Sigmoid colon (tissue), 4 donors: ENCODE measurements at regions not wholly inside any gene's neighbourhood (a gene's known extent, or its start where the extent isn't known, plus 50 kb on each side); places are given as distances from the start of the nearest gene placed in this dataset.

Experiments
- EP300 ChIP-seq, 4 donors: sonication (generic); formaldehyde crosslinking; IDR thresholded peaks; one replicate each; pipeline ENCODE4 v1.6.1; 2017; ENCODE audit warnings: antibody characterized with exemption in 4 of 4
- POLR2A ChIP-seq, 2 donors: fragments of 450-650 bp; IDR thresholded peaks; one replicate each; pipeline ENCODE4 v1.6.1; 2016; ENCODE audit warnings: antibody characterized with exemption in 2 of 2, mild to moderate bottlenecking in 2 of 2, moderate library complexity in 2 of 2
- POLR2AphosphoS5 ChIP-seq, 4 donors: sonication (generic); formaldehyde crosslinking; IDR thresholded peaks; one replicate each; pipeline ENCODE4 v1.6.1; 2017; ENCODE audit warnings: antibody characterized with exemption in 4 of 4
- TF ChIP-seq, protein P1 (sequence below), 4 experiments: fragments of 450-650 bp in 3 of 4; fragments of 200-600 bp in 1 of 4; IDR thresholded peaks; one replicate each; pipeline ENCODE4 v1.5.1; 2016 to 2019; ENCODE audit warnings: antibody characterized with exemption in 4 of 4, mild to moderate bottlenecking in 3 of 4, moderate library complexity in 2 of 4

DNA sequence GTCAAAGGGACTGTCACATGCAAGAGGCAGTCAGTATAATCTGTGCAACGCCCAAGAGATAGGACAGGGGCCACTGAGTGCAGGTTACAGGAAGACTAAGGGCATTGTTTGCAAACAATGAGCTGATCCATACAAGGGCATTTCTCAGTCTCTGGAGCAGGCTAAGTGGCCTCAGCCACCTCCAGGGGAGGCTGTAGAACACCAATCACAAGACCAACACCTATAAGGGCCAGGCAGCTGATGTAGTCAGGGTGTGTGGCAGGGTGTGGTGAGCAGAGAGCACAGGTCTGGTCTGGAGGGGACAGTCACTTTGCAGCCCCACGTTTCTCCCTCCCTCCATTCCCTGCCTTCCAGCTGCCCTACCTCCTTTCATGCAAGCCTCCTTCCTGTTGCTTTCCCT is 83.2 kb upstream of the ADRA1B start:
- TF ChIP-seq, protein P1, sequence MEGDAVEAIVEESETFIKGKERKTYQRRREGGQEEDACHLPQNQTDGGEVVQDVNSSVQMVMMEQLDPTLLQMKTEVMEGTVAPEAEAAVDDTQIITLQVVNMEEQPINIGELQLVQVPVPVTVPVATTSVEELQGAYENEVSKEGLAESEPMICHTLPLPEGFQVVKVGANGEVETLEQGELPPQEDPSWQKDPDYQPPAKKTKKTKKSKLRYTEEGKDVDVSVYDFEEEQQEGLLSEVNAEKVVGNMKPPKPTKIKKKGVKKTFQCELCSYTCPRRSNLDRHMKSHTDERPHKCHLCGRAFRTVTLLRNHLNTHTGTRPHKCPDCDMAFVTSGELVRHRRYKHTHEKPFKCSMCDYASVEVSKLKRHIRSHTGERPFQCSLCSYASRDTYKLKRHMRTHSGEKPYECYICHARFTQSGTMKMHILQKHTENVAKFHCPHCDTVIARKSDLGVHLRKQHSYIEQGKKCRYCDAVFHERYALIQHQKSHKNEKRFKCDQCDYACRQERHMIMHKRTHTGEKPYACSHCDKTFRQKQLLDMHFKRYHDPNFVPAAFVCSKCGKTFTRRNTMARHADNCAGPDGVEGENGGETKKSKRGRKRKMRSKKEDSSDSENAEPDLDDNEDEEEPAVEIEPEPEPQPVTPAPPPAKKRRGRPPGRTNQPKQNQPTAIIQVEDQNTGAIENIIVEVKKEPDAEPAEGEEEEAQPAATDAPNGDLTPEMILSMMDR (IDR thresholded peaks at IDR 0.05): no peak
- no peak for TF ChIP-seq EP300 (IDR thresholded peaks at IDR 0.05)
- TF ChIP-seq POLR2A (IDR thresholded peaks at IDR 0.05): no peak
- TF ChIP-seq POLR2AphosphoS5 (IDR thresholded peaks at IDR 0.05): no peak
